Tongue (tissue), 1 donor: ENCODE measurements at regions not wholly inside any gene's neighbourhood (a gene's known extent, or its start where the extent isn't known, plus 50 kb on each side); places are given as distances from the start of the nearest gene placed in this dataset.

Experiments used
- DNase-seq: peaks from one replicate; pipeline ENCODE4 v3.0.0-alpha.2; 2015

GRCh38 chr20:24718277-24718676 lies 230.8 kb upstream of the CST7 start:
- no peak for DNase-seq

GRCh38 chr20:24718696-24719095 lies 230.4 kb upstream of the CST7 start:
- peak; percentile 30 for DNase-seq

GRCh38 chr20:24720957-24721356 lies 228.1 kb upstream of the CST7 start:
- DNase-seq = peak; percentile 20

- peak; percentile 22 for DNase-seq
These were observed 227.0 kb upstream of the CST7 start for GRCh38 chr20:24721891-24722568.

- DNase-seq = no peak
These were observed 226.5 kb upstream of the CST7 start for GRCh38 chr20:24722586-24722985.

GRCh38 chr20:24723186-24723585 lies 225.9 kb upstream of the CST7 start:
- DNase-seq = no peak

- no peak for DNase-seq
These were observed 225.3 kb upstream of the CST7 start for GRCh38 chr20:24723647-24724352.

GRCh38 chr20:24724982-24725533 lies 224.0 kb upstream of the CST7 start:
- no peak for DNase-seq

GRCh38 chr20:24727795-24728194 lies 221.3 kb upstream of the CST7 start:
- no peak for DNase-seq

GRCh38 chr20:24729896-24730605 lies 219.0 kb upstream of the CST7 start:
- no peak for DNase-seq

- no peak for DNase-seq
These were observed 218.3 kb upstream of the CST7 start for GRCh38 chr20:24730750-24731149.

GRCh38 chr20:24731312-24731711 lies 217.8 kb upstream of the CST7 start:
- no peak for DNase-seq

- DNase-seq = no peak
These were observed 217.0 kb upstream of the CST7 start for GRCh38 chr20:24732076-24732475.

- DNase-seq = no peak
These were observed 216.5 kb upstream of the CST7 start for GRCh38 chr20:24732599-24732998.

GRCh38 chr20:24733416-24733815 lies 215.7 kb upstream of the CST7 start:
- no peak for DNase-seq

- DNase-seq = no peak
These were observed 214.9 kb upstream of the CST7 start for GRCh38 chr20:24734139-24734538.

- no peak for DNase-seq
These were observed 213.8 kb upstream of the CST7 start for GRCh38 chr20:24735263-24735662.

GRCh38 chr20:24736131-24736843 lies 212.8 kb upstream of the CST7 start:
- DNase-seq = no peak

- DNase-seq = no peak
These were observed 212.2 kb upstream of the CST7 start for GRCh38 chr20:24736844-24737211.

GRCh38 chr20:24737212-24737850 lies 211.7 kb upstream of the CST7 start:
- no peak for DNase-seq

GRCh38 chr20:24738058-24738775 lies 210.9 kb upstream of the CST7 start:
- no peak for DNase-seq
